ENCODE measurements at regions not wholly inside any gene's neighbourhood (a gene's known extent, or its start where the extent isn't known, plus 50 kb on each side); places are given as distances from the start of the nearest gene placed in this dataset.

- peak overlapping the region; percentile 9 for H3K27ac ChIP-seq
- H3K4me1 ChIP-seq, result peaks cover 35% of the 10 kb centered on the region
- no peaks in the 10 kb centered on the region for H3K27me3 ChIP-seq
- intact Hi-C loops (cut with DNase I), result no loop called here
- peak; percentile 34 for ATAC-seq
- DNase-seq, result no peak
- no peak overlapping the region for H3K4me3 ChIP-seq
- no peaks in the 10 kb centered on the region for H3K36me3 ChIP-seq
- TF ChIP-seq CTCF (IDR thresholded peaks at IDR 0.05), result no peak
- no peaks in the 10 kb centered on the region for H3K9me3 ChIP-seq
These were observed 144.9 kb upstream of the DMRT1 start for GRCh38 chr9:696332-697323.

- peaks cover 23% of the 10 kb centered on the region for H3K4me1 ChIP-seq
These were observed 143.2 kb upstream of the DMRT1 start for GRCh38 chr9:698276-698675.

GRCh38 chr9:698954-699353 lies 142.5 kb upstream of the DMRT1 start:
- Histone ChIP-seq H3K36me3 (no peaks in the 10 kb centered on the region), H3K4me1 (peaks cover 19% of the 10 kb centered on the region), H3K27ac (no peak overlapping the region), H3K9me3 (no peaks in the 10 kb centered on the region), H3K4me3 (no peak overlapping the region), H3K27me3 (no peaks in the 10 kb centered on the region)
- intact Hi-C loops (cut with DNase I), result no loop called here
- TF ChIP-seq CTCF (IDR thresholded peaks at IDR 0.05), result no peak
- ATAC-seq (no peak), DNase-seq (no peak)

More at GRCh38 chr9:698276-698675, 143.2 kb upstream of the DMRT1 start:
- TF ChIP-seq CTCF (IDR thresholded peaks at IDR 0.05), result no peak
- no peaks in the 10 kb centered on the region for H3K9me3 ChIP-seq
- no peaks in the 10 kb centered on the region for H3K27me3 ChIP-seq
- H3K36me3 ChIP-seq, result no peaks in the 10 kb centered on the region
- H3K27ac ChIP-seq, result no peak overlapping the region
- intact Hi-C loops (cut with DNase I), result no loop called here
- no peak for ATAC-seq
- no peak overlapping the region for H3K4me3 ChIP-seq
- DNase-seq, result no peak

GRCh38 chr9:699396-699795 lies 142.1 kb upstream of the DMRT1 start:
- H3K27me3 ChIP-seq, result no peaks in the 10 kb centered on the region
- no peak overlapping the region for H3K4me3 ChIP-seq
- no peaks in the 10 kb centered on the region for H3K9me3 ChIP-seq
- TF ChIP-seq CTCF (IDR thresholded peaks at IDR 0.05), result no peak
- DNase-seq (no peak), ATAC-seq (no peak)
- H3K27ac ChIP-seq, result no peak overlapping the region
- intact Hi-C loops (cut with DNase I), result no loop called here
- H3K4me1 ChIP-seq, result peaks cover 15% of the 10 kb centered on the region
- no peaks in the 10 kb centered on the region for H3K36me3 ChIP-seq

GRCh38 chr9:700365-701282 lies 140.9 kb upstream of the DMRT1 start:
- Histone ChIP-seq H3K27ac (no peak overlapping the region), H3K4me3 (no peak overlapping the region), H3K9me3 (no peaks in the 10 kb centered on the region), H3K27me3 (no peaks in the 10 kb centered on the region), H3K4me1 (peaks cover 7% of the 10 kb centered on the region), H3K36me3 (no peaks in the 10 kb centered on the region)
- no peak for DNase-seq
- intact Hi-C loops (cut with DNase I), result no loop called here
- no peak for TF ChIP-seq CTCF (IDR thresholded peaks at IDR 0.05)
- no peak for ATAC-seq
